ENCODE measurements at regions not wholly inside any gene's neighbourhood (a gene's known extent, or its start where the extent isn't known, plus 50 kb on each side); places are given as distances from the start of the nearest gene placed in this dataset.

DNA sequence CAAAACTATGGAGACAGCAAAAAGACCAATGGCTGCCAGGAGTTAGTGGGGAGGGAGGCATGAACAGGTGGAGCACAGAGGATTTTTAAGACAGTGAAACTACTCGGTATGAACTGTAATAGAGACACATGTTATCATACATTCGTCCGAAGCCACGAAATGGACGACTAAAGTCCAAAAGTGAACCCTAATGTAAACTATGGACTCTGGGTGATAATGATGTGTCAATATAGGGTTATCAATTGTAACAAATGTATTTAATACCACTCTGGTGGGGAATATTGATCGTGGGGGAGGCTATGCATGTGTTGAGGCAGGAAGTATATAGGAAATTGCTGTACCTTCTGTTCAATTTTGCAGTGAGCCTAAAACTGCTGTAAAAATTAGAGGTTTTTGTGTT is 107.0 kb downstream of the CPN2 start:
- H2BK12ac ChIP-seq (ENCODE audit: insufficient read length, low read depth, low read length) = no peak overlapping the region
- no peaks in the 10 kb centered on the region for H3K79me1 ChIP-seq (ENCODE audit: insufficient read depth, low read depth, low read length, poor library complexity, severe bottlenecking)
- H3K56ac ChIP-seq (ENCODE audit: insufficient read length, low read depth, low read length) = no peak overlapping the region
- no peak overlapping the region for H3K27ac ChIP-seq (ENCODE audit: insufficient read length, low read depth, low read length)
- Mint-ChIP-seq H3K27ac (no peak overlapping the region), H3K36me3 (ENCODE audit: insufficient read depth in 1 of 3, low read depth in 3 of 3) (no peaks in the 10 kb centered on the region), H3K4me3 (no peak overlapping the region), H3K27me3 (ENCODE audit: low read depth) (peaks cover 2% of the 10 kb centered on the region), H3K9me3 (no peaks in the 10 kb centered on the region), H3K4me1 (peaks cover 10 to 12% of the 10 kb centered on the region in 2 experiments)
- no peak overlapping the region for H4K8ac ChIP-seq (replicated peaks; ENCODE audit: insufficient read length, low read depth, low read length)
- no peak overlapping the region for H4K5ac ChIP-seq (ENCODE audit: insufficient read length, low read depth, low read length)
- TF ChIP-seq, protein P1, sequence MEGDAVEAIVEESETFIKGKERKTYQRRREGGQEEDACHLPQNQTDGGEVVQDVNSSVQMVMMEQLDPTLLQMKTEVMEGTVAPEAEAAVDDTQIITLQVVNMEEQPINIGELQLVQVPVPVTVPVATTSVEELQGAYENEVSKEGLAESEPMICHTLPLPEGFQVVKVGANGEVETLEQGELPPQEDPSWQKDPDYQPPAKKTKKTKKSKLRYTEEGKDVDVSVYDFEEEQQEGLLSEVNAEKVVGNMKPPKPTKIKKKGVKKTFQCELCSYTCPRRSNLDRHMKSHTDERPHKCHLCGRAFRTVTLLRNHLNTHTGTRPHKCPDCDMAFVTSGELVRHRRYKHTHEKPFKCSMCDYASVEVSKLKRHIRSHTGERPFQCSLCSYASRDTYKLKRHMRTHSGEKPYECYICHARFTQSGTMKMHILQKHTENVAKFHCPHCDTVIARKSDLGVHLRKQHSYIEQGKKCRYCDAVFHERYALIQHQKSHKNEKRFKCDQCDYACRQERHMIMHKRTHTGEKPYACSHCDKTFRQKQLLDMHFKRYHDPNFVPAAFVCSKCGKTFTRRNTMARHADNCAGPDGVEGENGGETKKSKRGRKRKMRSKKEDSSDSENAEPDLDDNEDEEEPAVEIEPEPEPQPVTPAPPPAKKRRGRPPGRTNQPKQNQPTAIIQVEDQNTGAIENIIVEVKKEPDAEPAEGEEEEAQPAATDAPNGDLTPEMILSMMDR (conservative IDR thresholded peaks at IDR 0.05) = no peak
- no peak for DNase-seq
- H3K18ac ChIP-seq (ENCODE audit: insufficient read length, low read depth, low read length) = no peak overlapping the region
- no peaks in the 10 kb centered on the region for H3K9me3 ChIP-seq (ENCODE audit: control insufficient read depth, low read depth, low read length)
- no peaks in the 10 kb centered on the region for H3K23me2 ChIP-seq (ENCODE audit: insufficient read length, low read depth, low read length, poor library complexity, severe bottlenecking)
- WGBS (ENCODE audit: extremely low coverage, insufficient read length, low lambda C conversion rate) = no CpG with 5 or more reads among the region's 6 CpGs
- no peaks in the 10 kb centered on the region for H3K79me2 ChIP-seq (ENCODE audit: insufficient read depth, low read length)
- H4K20me1 ChIP-seq (ENCODE audit: control insufficient read depth, insufficient read depth, insufficient read length) = no peaks in the 10 kb centered on the region
- no peak overlapping the region for H2AK5ac ChIP-seq (ENCODE audit: insufficient read length, low read length)
- no peak overlapping the region for H3K23ac ChIP-seq (ENCODE audit: insufficient read length, low read depth, low read length)
- H2BK15ac ChIP-seq (ENCODE audit: low read depth, low read length) = no peak overlapping the region
- H3K4me2 ChIP-seq (ENCODE audit: insufficient read depth, insufficient read length, low read length) = no peak overlapping the region
- H3K4ac ChIP-seq (ENCODE audit: low read depth, low read length) = no peak overlapping the region
- H3K9ac ChIP-seq (ENCODE audit: extremely low read depth, insufficient read length, low read length) = no peak overlapping the region
- no peak overlapping the region for H2BK5ac ChIP-seq (ENCODE audit: insufficient read length, low read length)
- H2BK20ac ChIP-seq (ENCODE audit: low read depth, low read length, poor library complexity, severe bottlenecking) = no peak overlapping the region
- no peak overlapping the region for H2BK120ac ChIP-seq (ENCODE audit: low read depth, low read length, poor library complexity, severe bottlenecking)
- no peak overlapping the region for H3K14ac ChIP-seq (ENCODE audit: insufficient read depth, low read length)
- H3K4me1 ChIP-seq (ENCODE audit: insufficient read depth, low read length) = peaks cover 3% of the 10 kb centered on the region
- no peak overlapping the region for H3T11ph ChIP-seq (ENCODE audit: low read length)
- no peaks in the 10 kb centered on the region for H3K27me3 ChIP-seq (ENCODE audit: insufficient read depth, low read length)
- no peak overlapping the region for H2AFZ ChIP-seq (ENCODE audit: low read length)
- no peak overlapping the region for H4K91ac ChIP-seq (ENCODE audit: insufficient read length, low read depth, low read length)

All from H9 (cell line).